SU-DHL-6 (cell line): ENCODE measurements at regions not wholly inside any gene's neighbourhood (a gene's known extent, or its start where the extent isn't known, plus 50 kb on each side); places are given as distances from the start of the nearest gene placed in this dataset.

Source experiments
- EZH2phosphoT487 ChIP-seq: fragments of 200-600 bp; sonication (generic), shearing (Covaris generic); conservative IDR thresholded peaks from 2 replicates; pipeline ENCODE4 v1.6.1; 2018; ENCODE audit warnings: mild to moderate bottlenecking, antibody characterized with exemption, low read length, moderate library complexity, mixed read lengths
- TF ChIP-seq, protein P1 (sequence below): fragments of 200-600 bp; sonication (generic); IDR thresholded peaks from one replicate; pipeline ENCODE4 v1.5.1; 2017; ENCODE audit warnings: antibody characterized with exemption, mild to moderate bottlenecking, low read length, moderate library complexity; ENCODE audit not compliant: insufficient read depth, poor library complexity, severe bottlenecking

DNA sequence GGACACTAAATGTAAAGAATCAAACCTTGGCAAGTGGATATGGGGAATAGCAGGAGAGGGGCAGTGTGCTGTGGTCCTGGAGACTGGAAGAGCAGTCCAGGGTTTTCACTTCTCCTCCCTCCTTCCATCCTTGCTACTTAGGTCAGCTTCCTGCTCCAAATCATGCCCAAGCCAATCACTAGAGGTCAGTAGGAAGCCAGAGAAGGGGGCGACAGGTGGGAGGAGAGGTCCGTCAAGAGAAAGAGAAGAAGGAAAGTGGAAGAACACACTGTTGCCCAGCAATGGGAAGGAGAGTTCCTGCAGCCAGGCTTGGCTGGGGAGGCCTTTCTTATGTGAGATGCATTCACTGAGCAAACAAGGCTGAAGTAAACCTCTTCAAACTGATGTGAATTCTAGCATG, 289.6 kb downstream of the DTWD2 start:
- TF ChIP-seq, protein P1, sequence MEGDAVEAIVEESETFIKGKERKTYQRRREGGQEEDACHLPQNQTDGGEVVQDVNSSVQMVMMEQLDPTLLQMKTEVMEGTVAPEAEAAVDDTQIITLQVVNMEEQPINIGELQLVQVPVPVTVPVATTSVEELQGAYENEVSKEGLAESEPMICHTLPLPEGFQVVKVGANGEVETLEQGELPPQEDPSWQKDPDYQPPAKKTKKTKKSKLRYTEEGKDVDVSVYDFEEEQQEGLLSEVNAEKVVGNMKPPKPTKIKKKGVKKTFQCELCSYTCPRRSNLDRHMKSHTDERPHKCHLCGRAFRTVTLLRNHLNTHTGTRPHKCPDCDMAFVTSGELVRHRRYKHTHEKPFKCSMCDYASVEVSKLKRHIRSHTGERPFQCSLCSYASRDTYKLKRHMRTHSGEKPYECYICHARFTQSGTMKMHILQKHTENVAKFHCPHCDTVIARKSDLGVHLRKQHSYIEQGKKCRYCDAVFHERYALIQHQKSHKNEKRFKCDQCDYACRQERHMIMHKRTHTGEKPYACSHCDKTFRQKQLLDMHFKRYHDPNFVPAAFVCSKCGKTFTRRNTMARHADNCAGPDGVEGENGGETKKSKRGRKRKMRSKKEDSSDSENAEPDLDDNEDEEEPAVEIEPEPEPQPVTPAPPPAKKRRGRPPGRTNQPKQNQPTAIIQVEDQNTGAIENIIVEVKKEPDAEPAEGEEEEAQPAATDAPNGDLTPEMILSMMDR: no peak
- no peak for TF ChIP-seq EZH2phosphoT487
